ENCODE measurements at regions not wholly inside any gene's neighbourhood (a gene's known extent, or its start where the extent isn't known, plus 50 kb on each side); places are given as distances from the start of the nearest gene placed in this dataset.

- no peak for DNase-seq (ENCODE audit: low read depth, low spot score)
These were observed 68.1 kb upstream of the SFMBT2 start for GRCh38 chr10:7478727-7479457.

- DNase-seq (ENCODE audit: low read depth, low spot score): no peak
These were observed 66.9 kb upstream of the SFMBT2 start for GRCh38 chr10:7477538-7478334.

GRCh38 chr10:7475939-7476338 is 65.1 kb upstream of the SFMBT2 start:
- no peak for DNase-seq (ENCODE audit: low read depth, low spot score)

GRCh38 chr10:7475046-7475911 is 64.4 kb upstream of the SFMBT2 start:
- no peak for DNase-seq (ENCODE audit: low read depth, low spot score)

- DNase-seq (ENCODE audit: low read depth, low spot score): no peak
These were observed 63.6 kb upstream of the SFMBT2 start for GRCh38 chr10:7474388-7474787.

GRCh38 chr10:7473474-7473873 is 62.6 kb upstream of the SFMBT2 start:
- DNase-seq (ENCODE audit: low read depth, low spot score): no peak

GRCh38 chr10:7471720-7472367 is 61.0 kb upstream of the SFMBT2 start:
- no peak for DNase-seq (ENCODE audit: low read depth, low spot score)

- no peak for DNase-seq (ENCODE audit: low read depth, low spot score)
These were observed 59.5 kb upstream of the SFMBT2 start for GRCh38 chr10:7470371-7470770.

- DNase-seq (ENCODE audit: low read depth, low spot score): no peak
These were observed 56.3 kb upstream of the SFMBT2 start for GRCh38 chr10:7467031-7467667.

- no peak for DNase-seq (ENCODE audit: low read depth, low spot score)
These were observed 53.9 kb upstream of the SFMBT2 start for GRCh38 chr10:7464691-7465090.
